ENCODE measurements at regions not wholly inside any gene's neighbourhood (a gene's known extent, or its start where the extent isn't known, plus 50 kb on each side); places are given as distances from the start of the nearest gene placed in this dataset.

DNA sequence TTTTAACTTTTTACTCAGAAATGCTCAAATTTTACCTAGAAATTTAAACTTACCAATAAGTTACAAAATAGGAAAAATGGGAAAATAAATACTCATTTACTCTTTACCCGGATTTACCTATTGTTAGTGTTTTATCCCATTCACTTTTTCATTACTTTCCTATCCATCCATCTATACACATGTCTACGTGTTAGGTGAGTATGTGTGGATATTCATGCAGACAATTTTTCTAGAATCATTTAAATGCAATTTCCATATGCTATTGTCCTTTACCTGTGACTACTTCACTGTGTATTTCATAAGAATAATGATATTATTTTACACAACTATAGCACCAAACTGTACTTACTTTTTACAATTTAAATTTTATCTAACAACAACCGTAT is 896.6 kb upstream of the INTU start:
- H3K9me3 Mint-ChIP-seq, result peaks cover 0 to 12% (median 0%) of the 10 kb centered on the region in 7 donors
- no peak overlapping the region for H3K4me3 Mint-ChIP-seq
- no peak overlapping the region for H3K27ac Mint-ChIP-seq
- ATAC-seq (ENCODE audit: low read depth in 2 of 2), result no peak
- H3K36me3 Mint-ChIP-seq, result no peaks in the 10 kb centered on the region
- no peak for DNase-seq
- no peaks in the 10 kb centered on the region for H3K4me1 Mint-ChIP-seq
- H3K27me3 Mint-ChIP-seq, result no peaks in the 10 kb centered on the region

DNA sequence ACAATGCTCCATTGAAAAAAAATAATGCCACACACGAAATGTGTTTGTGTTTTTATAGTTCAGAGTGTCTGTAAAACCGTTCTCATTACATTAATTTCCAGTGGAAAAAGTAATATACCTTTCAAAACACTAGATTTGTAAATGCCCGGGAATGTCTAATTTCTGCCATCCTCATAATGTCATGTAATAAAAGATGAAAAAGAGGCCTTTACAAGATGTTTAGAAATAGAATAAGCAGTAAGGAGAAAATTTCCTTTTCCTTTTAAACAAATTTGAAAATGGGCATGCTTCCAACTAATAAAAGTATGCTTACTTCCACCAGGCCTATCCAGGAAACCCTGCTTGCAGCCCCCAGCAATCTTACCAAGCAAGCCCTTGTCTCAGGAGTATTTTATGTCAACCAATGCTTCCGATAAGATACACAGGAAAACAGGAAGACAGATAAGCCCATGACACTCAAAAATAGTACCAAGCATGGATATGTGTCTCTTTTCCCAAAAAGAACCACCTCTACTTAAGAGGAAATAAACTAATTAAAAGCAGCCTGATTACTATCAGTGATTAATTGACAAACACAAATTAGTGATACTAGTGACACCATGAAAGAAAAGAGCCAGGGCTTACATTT is 894.7 kb upstream of the INTU start:
- Mint-ChIP-seq H3K27ac (no peak overlapping the region), H3K27me3 (no peaks in the 10 kb centered on the region), H3K36me3 (no peaks in the 10 kb centered on the region), H3K9me3 (peaks cover 0 to 12% (median 0%) of the 10 kb centered on the region in 7 donors), H3K4me1 (no peaks in the 10 kb centered on the region), H3K4me3 (no peak overlapping the region)
- ATAC-seq (ENCODE audit: low read depth in 2 of 2) (no peak), DNase-seq (no peak)

DNA sequence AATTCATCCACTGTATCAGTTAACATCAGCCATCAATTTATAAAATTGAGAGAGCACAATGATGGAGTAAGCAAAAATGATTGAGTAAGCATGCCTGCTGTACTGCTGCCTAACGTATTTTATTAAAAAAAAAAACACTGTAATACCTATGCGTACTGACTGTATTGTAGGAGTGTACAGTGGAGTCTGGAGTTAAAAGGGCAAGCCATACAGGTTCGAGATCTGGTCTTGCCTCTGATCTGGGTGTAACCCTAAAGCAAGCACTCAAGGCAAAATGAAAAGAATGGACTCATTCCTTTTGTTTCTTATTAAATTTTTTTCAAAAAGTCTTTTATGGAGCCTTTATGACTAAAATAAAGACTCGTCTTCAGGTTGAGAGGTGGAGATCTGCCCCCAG is 894.2 kb upstream of the INTU start:
- Mint-ChIP-seq H3K4me1 (no peaks in the 10 kb centered on the region), H3K9me3 (peaks cover 0 to 12% (median 0%) of the 10 kb centered on the region in 7 donors), H3K27me3 (no peaks in the 10 kb centered on the region), H3K27ac (no peak overlapping the region), H3K4me3 (no peak overlapping the region), H3K36me3 (no peaks in the 10 kb centered on the region)
- ATAC-seq (ENCODE audit: low read depth in 2 of 2) (no peak), DNase-seq (no peak)

DNA sequence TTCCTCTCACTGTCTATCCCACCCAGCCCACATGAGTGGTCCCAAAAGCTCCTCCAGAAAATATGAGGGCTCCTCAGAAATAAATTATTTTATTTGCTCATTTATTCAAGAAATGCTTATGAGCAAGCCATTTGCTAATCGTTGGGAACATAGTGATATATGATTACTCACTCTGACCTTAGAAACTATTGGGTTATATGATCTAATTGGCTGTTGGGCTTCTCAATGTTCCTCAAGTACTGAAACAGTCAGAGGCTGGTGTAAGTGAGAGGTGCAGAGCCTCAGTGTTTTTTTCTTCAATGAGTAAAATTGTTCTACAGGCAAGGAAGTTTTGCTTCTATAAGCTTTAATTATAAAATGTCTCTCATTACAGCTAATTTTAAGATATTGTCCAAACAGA is 893.8 kb upstream of the INTU start:
- ATAC-seq (ENCODE audit: low read depth in 2 of 2) (no peak), DNase-seq (no peak)
- no peak overlapping the region for H3K27ac Mint-ChIP-seq
- peaks cover 0 to 12% (median 2%) of the 10 kb centered on the region in 7 donors for H3K9me3 Mint-ChIP-seq
- no peaks in the 10 kb centered on the region for H3K27me3 Mint-ChIP-seq
- no peak overlapping the region for H3K4me3 Mint-ChIP-seq
- no peaks in the 10 kb centered on the region for H3K4me1 Mint-ChIP-seq
- H3K36me3 Mint-ChIP-seq, result no peaks in the 10 kb centered on the region

DNA sequence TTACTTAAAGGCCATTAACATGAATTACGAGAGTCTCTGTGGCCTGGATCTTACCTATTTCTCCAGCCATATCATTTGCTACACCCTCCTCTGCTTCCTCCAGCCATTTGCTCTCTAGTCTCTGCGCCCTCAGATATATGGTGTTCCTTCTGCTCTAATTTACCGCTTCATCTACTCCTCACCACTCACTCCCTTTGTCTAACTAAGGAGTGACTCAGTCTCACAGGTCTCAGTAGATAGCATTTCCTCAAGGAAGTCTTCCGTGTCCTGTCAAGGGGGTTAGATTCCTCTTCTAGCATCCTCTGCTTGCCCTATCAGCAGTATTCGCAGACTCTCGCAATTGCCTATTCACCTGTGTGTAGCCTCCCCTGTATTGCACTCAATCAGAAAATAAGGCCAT is 892.1 kb upstream of the INTU start:
- H3K27ac Mint-ChIP-seq, result no peak overlapping the region

DNA sequence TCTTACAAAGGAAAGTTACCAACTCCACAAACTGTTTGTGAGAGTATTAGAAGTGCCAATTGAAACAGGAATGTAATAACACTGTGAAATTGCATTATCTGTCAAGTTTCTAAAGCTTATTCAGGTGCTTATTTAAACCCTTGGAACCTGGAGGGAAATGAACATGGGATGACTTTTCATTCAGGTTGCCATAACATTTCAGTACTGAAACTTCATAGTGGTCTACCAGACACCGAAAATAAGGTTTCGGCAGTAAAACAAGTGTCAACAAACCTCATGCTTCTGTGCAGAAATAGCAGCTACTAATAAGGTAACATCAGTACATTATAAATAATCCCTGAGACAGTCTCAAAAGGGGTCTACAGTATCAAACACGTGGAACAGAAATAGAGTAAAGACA is 890.7 kb upstream of the INTU start:
- Mint-ChIP-seq H3K4me1 (no peaks in the 10 kb centered on the region), H3K4me3 (no peak overlapping the region), H3K27ac (no peak overlapping the region), H3K27me3 (no peaks in the 10 kb centered on the region), H3K36me3 (no peaks in the 10 kb centered on the region), H3K9me3 (peaks cover 2 to 21% (median 8%) of the 10 kb centered on the region in 7 donors)
- ATAC-seq (ENCODE audit: low read depth in 2 of 2), result no peak
- no peak for DNase-seq

More for the DNA sequence above, 892.1 kb upstream of the INTU start:
- ATAC-seq (ENCODE audit: low read depth in 2 of 2) (no peak), DNase-seq (no peak)
- H3K4me3 Mint-ChIP-seq, result no peak overlapping the region
- no peaks in the 10 kb centered on the region for H3K36me3 Mint-ChIP-seq
- no peaks in the 10 kb centered on the region for H3K4me1 Mint-ChIP-seq
- no peaks in the 10 kb centered on the region for H3K27me3 Mint-ChIP-seq
- peaks cover 0 to 12% (median 2%) of the 10 kb centered on the region in 7 donors for H3K9me3 Mint-ChIP-seq

DNA sequence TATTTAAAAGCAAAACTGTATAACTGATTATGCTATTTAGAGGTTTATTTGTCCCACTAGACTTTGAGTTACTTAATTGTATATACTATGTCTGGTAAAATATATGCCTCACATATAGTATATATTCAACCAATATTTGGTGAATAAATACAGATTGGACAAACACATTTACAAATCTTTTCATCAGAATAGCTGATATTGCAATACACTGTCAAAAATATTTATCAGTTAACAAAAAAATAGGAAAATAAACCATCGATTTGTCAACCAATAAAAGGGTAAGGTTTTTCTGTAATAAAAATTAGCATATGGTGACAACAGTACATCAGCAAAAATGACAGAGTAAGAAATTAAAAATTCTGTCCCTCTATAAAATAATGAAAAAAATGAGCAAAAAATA is 889.9 kb upstream of the INTU start:
- ATAC-seq (ENCODE audit: low read depth in 2 of 2) (no peak), DNase-seq (no peak)
- no peaks in the 10 kb centered on the region for H3K4me1 Mint-ChIP-seq
- no peak overlapping the region for H3K4me3 Mint-ChIP-seq
- H3K9me3 Mint-ChIP-seq, result peaks cover 2 to 21% (median 4%) of the 10 kb centered on the region in 7 donors
- no peak overlapping the region for H3K27ac Mint-ChIP-seq
- no peaks in the 10 kb centered on the region for H3K36me3 Mint-ChIP-seq
- H3K27me3 Mint-ChIP-seq, result no peaks in the 10 kb centered on the region

DNA sequence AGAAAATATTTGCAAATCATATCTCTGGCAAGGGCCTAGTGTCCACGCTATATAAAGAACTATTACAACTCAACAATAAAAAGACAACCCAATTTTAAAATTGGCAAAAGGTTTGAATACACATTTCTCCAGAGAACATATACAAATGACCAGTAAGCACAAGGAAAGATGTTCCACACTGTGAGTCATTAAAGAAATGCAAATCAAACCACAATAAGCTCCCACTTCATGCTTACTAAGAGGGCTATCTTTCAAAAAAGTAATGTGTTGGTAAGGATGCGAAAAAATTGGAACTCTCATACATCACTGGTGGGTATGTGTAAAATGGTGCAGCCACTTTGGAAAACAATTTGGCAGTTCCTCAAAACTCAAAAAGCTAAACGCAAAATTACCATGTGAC is 884.0 kb upstream of the INTU start:
- DNase-seq, result no peak
- H3K4me3 Mint-ChIP-seq, result no peak overlapping the region
- H3K27me3 Mint-ChIP-seq, result no peaks in the 10 kb centered on the region
- no peak for ATAC-seq (ENCODE audit: low read depth in 2 of 2)
- no peaks in the 10 kb centered on the region for H3K4me1 Mint-ChIP-seq
- H3K27ac Mint-ChIP-seq, result no peak overlapping the region
- H3K36me3 Mint-ChIP-seq, result no peaks in the 10 kb centered on the region
- peaks cover under 1 to 38% (median 8%) of the 10 kb centered on the region in 7 donors for H3K9me3 Mint-ChIP-seq

DNA sequence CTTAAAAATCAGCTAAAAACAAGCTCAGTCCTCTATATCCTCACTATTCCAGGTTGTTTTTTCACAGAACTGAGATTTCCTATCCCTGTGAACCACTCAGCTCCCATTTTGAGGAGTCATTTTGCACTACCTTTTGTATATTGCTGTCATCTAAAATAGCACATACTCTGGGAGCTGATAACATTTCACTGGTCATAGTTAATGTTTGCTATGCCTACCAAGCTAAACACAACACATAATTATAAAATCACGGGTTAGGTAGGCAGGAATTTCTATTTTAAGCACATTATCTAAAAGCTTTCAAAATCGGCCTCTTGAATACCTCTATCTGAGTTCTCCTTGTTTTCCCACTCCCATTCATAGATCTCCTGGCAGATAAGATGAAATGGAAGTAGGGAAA is 882.0 kb upstream of the INTU start:
- Mint-ChIP-seq H3K27me3 (no peaks in the 10 kb centered on the region), H3K9me3 (peaks cover 0 to 28% (median 6%) of the 10 kb centered on the region in 7 donors), H3K4me1 (no peaks in the 10 kb centered on the region), H3K27ac (no peak overlapping the region), H3K4me3 (no peak overlapping the region), H3K36me3 (no peaks in the 10 kb centered on the region)
- DNase-seq, result no peak
- ATAC-seq (ENCODE audit: low read depth in 2 of 2), result no peak

DNA sequence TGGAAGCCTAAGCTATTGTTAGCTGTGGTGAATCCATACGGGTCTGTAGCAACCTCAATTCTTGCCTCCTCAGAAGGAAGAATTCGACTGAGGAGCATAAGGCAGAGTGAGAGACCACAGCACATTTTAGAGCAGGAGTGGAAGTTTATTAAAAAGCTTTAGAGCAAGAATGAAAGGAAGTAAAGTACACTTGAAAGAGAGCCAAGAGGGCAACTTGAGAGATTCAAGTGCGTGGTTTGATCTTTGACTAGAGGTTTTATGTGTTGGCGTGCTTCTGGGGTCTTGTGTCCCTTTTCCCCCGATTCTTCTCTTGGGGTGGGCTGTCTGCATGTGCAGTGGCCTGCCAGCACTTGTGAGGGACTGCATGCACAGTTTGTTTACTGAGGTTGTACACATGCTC is 880.6 kb upstream of the INTU start:
- Mint-ChIP-seq H3K4me3 (no peak overlapping the region), H3K27me3 (no peaks in the 10 kb centered on the region)

DNA sequence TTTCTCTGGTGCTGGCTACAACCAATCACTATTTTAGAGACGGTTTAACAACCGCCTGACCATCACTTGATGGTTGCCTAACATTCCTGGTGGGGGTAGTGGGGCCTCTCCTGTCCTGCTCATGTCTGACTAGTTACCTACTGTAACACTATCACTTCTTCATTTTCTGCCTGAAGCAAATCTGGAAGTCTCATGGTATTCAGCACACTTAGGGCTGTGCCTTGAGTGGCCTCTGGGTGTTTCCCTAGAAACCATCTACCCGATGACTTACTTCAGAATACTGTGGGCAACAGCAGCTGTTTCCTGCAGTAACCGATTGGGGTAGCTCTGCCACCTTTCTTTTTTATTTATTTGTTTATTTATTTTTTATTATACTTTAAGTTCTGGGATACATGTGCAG is 880.1 kb upstream of the INTU start:
- Mint-ChIP-seq H3K9me3 (peaks cover 0 to 18% (median 3%) of the 10 kb centered on the region in 7 donors), H3K4me3 (no peak overlapping the region), H3K27me3 (no peaks in the 10 kb centered on the region), H3K36me3 (no peaks in the 10 kb centered on the region), H3K27ac (no peak overlapping the region), H3K4me1 (no peaks in the 10 kb centered on the region)
- DNase-seq (no peak), ATAC-seq (ENCODE audit: low read depth in 2 of 2) (no peak)

More for the DNA sequence above, 880.6 kb upstream of the INTU start:
- Mint-ChIP-seq H3K4me1 (no peaks in the 10 kb centered on the region), H3K36me3 (no peaks in the 10 kb centered on the region), H3K27ac (no peak overlapping the region), H3K9me3 (peaks cover 0 to 18% (median 3%) of the 10 kb centered on the region in 7 donors)
- ATAC-seq (ENCODE audit: low read depth in 2 of 2), result no peak
- no peak for DNase-seq

DNA sequence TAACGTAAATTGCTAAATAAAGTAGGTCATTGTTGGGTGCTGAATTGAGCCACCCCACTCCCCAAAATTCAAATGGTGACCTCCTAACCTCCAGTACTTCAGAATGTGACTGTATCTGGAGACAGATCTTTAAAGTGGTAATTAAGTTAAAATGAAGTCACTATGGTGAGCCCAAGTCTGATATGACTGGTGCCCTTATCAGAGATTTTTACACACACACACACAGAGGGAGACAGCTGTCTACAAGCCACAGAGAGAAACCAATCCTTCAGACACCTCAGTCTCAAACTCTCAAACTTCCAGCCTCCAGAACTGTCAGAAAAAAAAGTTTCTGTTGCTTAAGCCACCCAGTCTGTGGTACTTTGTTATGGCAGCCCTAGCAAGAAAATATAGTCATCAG is 879.2 kb upstream of the INTU start:
- Mint-ChIP-seq H3K36me3 (no peaks in the 10 kb centered on the region), H3K27me3 (no peaks in the 10 kb centered on the region), H3K27ac (no peak overlapping the region), H3K9me3 (peaks cover 0 to 15% (median 3%) of the 10 kb centered on the region in 7 donors), H3K4me3 (no peak overlapping the region), H3K4me1 (no peaks in the 10 kb centered on the region)
- DNase-seq (no peak), ATAC-seq (ENCODE audit: low read depth in 2 of 2) (no peak)

DNA sequence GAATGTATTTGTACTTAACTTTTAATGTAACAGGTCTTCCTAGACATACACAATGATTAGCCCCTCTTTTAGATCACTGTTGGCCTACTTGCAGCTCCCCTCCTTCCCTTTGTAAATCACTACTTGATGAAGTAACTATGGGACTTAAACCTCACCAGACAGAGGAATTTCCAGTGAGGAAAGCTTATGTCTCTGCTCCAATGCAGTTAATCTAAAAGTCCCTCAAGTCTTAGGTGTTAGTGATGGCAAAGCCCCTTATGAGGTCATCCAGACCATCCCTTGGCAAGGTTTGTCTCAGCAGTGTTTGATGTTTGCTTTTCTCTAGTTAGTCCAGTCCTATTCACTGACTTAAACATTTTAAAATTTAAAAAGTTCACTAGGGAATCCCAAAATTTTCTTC is 877.3 kb upstream of the INTU start:
- H3K27me3 Mint-ChIP-seq, result no peaks in the 10 kb centered on the region
- H3K27ac Mint-ChIP-seq, result no peak overlapping the region
- H3K36me3 Mint-ChIP-seq, result no peaks in the 10 kb centered on the region
- H3K4me1 Mint-ChIP-seq, result no peaks in the 10 kb centered on the region
- H3K4me3 Mint-ChIP-seq, result no peak overlapping the region
- DNase-seq, result no peak
- no peak for ATAC-seq (ENCODE audit: low read depth in 2 of 2)
- H3K9me3 Mint-ChIP-seq, result peaks cover 0 to 15% (median 3%) of the 10 kb centered on the region in 7 donors

DNA sequence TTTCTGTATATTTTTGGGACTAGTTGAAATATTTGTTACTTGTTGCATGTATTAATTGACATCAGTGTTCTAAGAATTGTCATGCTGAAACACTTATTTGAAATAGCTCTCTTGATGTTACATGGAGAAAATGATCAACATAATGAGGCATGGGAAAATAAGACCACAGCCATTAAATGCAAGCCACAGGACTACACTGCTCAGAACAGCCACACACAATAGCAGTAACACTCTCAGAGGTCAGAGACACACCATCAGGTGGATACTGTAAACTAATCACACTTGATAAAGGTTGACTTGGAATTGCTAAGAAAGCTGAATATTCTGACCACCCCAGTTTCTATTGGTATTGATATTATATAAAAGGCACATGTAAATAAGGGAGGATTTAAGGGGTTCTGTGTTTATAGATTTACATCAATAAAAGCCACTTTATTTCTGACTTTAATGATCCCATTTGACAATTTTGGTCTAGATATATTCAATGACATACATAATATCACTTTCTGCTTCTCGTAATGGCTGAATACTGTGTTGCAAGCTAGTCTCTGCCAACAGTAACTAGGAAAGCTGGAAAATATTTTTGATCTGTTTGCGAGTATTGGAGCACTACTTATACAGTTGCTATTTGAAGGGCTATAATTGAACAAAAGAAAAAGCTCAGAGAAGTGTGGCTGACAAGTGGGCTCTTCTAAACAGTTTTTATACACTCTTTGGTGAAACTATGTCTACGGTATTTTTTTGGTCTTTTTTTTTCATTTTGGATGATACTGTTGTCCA is 876.5 kb upstream of the INTU start:
- ATAC-seq (ENCODE audit: low read depth in 2 of 2) (no peak), DNase-seq (no peak)
- no peak overlapping the region for H3K27ac Mint-ChIP-seq
- no peaks in the 10 kb centered on the region for H3K36me3 Mint-ChIP-seq
- H3K4me1 Mint-ChIP-seq, result no peaks in the 10 kb centered on the region
- no peak overlapping the region for H3K4me3 Mint-ChIP-seq
- no peaks in the 10 kb centered on the region for H3K27me3 Mint-ChIP-seq
- H3K9me3 Mint-ChIP-seq, result peaks cover 0 to 15% (median 3%) of the 10 kb centered on the region in 7 donors
